H1 (cell line): ENCODE measurements at regions not wholly inside any gene's neighbourhood (a gene's known extent, or its start where the extent isn't known, plus 50 kb on each side); places are given as distances from the start of the nearest gene placed in this dataset.

Source experiments
- CTCF ChIA-PET: fragments of 300-600 bp; sonication (Branson Sonifier 250); formaldehyde crosslinking; loops from one replicate; lab custom pipeline; 2021; ENCODE audit not compliant: partially characterized antibody; lab: Charles Lee
- POLR2A ChIA-PET: fragments of 300-600 bp; sonication (Branson Sonifier 250); formaldehyde crosslinking; loops from one replicate; lab custom pipeline; 2021; ENCODE audit warnings: inconsistent platforms; ENCODE audit not compliant: partially characterized antibody; lab: Charles Lee
- DNase-seq, 2 experiments: peaks; one replicate each; pipeline versions ENCODE4 v3.0.0 to v3.0.0-alpha.2; 2010 to 2022; ENCODE audit warnings: low spot score in 2 of 2, low read depth in 1 of 2, mixed read lengths in 1 of 2
- FAIRE-seq: peaks from 2 replicates; lab custom pipeline; 2011; peaks lifted over from hg19 to GRCh38; lab: Jason Lieb, UNC
- H2AFZ ChIP-seq: 2 replicates; pipeline ENCODE4 v1.8.1; 2012; ENCODE audit warnings: low read length, inconsistent platforms
- H2AK5ac ChIP-seq: 2 replicates; pipeline ENCODE4 v1.6.1; 2013; ENCODE audit warnings: low read depth, low read length
- H2BK120ac ChIP-seq: replicated peaks from 2 replicates; pipeline ENCODE3; 2013; ENCODE audit warnings: low read depth, low read length, inconsistent platforms
- H2BK12ac ChIP-seq: 2 replicates; pipeline ENCODE4 v1.6.1; 2013; ENCODE audit warnings: low read depth, low read length
- H2BK15ac ChIP-seq: 2 replicates; pipeline ENCODE4 v1.6.1; 2013; ENCODE audit warnings: low read length
- H2BK20ac ChIP-seq: 2 replicates; pipeline ENCODE4 v1.6.1; 2013; ENCODE audit warnings: low read length
- H2BK5ac ChIP-seq: 2 replicates; pipeline ENCODE4 v1.6.1; 2013; ENCODE audit warnings: low read depth, low read length
- H3K14ac ChIP-seq: 2 replicates; pipeline ENCODE4 v1.6.1; 2013; ENCODE audit warnings: inconsistent platforms; ENCODE audit not compliant: insufficient read length
- H3K18ac ChIP-seq: 2 replicates; pipeline ENCODE4 v1.6.1; 2013; ENCODE audit warnings: low read length; ENCODE audit errors: extremely low read depth
- H3K23ac ChIP-seq: 2 replicates; pipeline ENCODE4 v1.6.1; 2013; ENCODE audit warnings: inconsistent platforms; ENCODE audit not compliant: insufficient read length
- H3K23me2 ChIP-seq: 2 replicates; pipeline ENCODE4 v1.6.1; 2013; ENCODE audit warnings: low read depth, low read length
- H3K27ac ChIP-seq: 2 replicates; pipeline ENCODE4 v1.6.1; 2011; ENCODE audit warnings: low read depth, low read length, inconsistent platforms
- H3K27me3 ChIP-seq, 4 experiments: replicated peaks in 1 of 4; 1 replicate in 1 of 4; 2 replicates in 3 of 4; pipeline versions ENCODE4 v1.6.1 to v1.8.1; 2011 to 2013; ENCODE audit warnings: low read length in 3 of 4, mild to moderate bottlenecking in 3 of 4, inconsistent platforms in 2 of 4, mixed read lengths in 2 of 4, moderate library complexity in 1 of 4; ENCODE audit not compliant: control insufficient read depth in 3 of 4, insufficient read depth in 3 of 4; ENCODE audit errors: extremely low read depth in 1 of 4
- H3K36me3 ChIP-seq, 4 experiments: 2 replicates each; pipeline versions ENCODE4 v1.6.1 to v1.8.1; 2011 to 2013; ENCODE audit warnings: mild to moderate bottlenecking in 4 of 4, low read length in 3 of 4, moderate library complexity in 2 of 4, control low read depth in 1 of 4, inconsistent platforms in 1 of 4; ENCODE audit not compliant: insufficient read depth in 4 of 4, control insufficient read depth in 2 of 4
- H3K4ac ChIP-seq: replicated peaks from 2 replicates; pipeline ENCODE3; 2013; ENCODE audit warnings: low read length, low read depth, mixed read lengths, inconsistent platforms; ENCODE audit not compliant: insufficient read length
- H3K4me1 ChIP-seq, 4 experiments: replicated peaks in 1 of 4; 1 replicate in 1 of 4; 2 replicates in 3 of 4; pipeline versions ENCODE4 v1.6.1 to v1.8.1; 2011 to 2013; ENCODE audit warnings: low read length in 3 of 4, inconsistent platforms in 2 of 4, mixed read lengths in 1 of 4; ENCODE audit not compliant: insufficient read depth in 4 of 4, control insufficient read depth in 3 of 4
- H3K4me2 ChIP-seq, 2 experiments: 2 replicates each; pipeline versions ENCODE4 v1.6.1 to v1.8.1; 2011 to 2013; ENCODE audit warnings: low read depth in 2 of 2, low read length in 2 of 2, control low read depth in 1 of 2, inconsistent platforms in 1 of 2, mild to moderate bottlenecking in 1 of 2; ENCODE audit not compliant: insufficient read depth in 1 of 2
- H3K4me3 ChIP-seq, 4 experiments: fragments of 200-600, 300-600 bp in 1 of 4; sonication (generic), shearing (Covaris generic), sonication (Bioruptor Twin) in 1 of 4; 2 replicates each; pipeline versions ENCODE4 v1.5.1 to v1.8.1; 2011 to 2016; ENCODE audit warnings: low read length in 4 of 4, low read depth in 3 of 4, control low read depth in 2 of 4, inconsistent platforms in 2 of 4, mild to moderate bottlenecking in 2 of 4, mixed read lengths in 1 of 4, moderate library complexity in 1 of 4; ENCODE audit not compliant: insufficient read depth in 2 of 4; ENCODE audit errors: extremely low read depth in 1 of 4
- H3K56ac ChIP-seq: replicated peaks from 2 replicates; pipeline ENCODE3; 2013; ENCODE audit warnings: low read depth, mild to moderate bottlenecking, mixed read lengths, low read length, inconsistent platforms; ENCODE audit not compliant: insufficient read length
- H3K79me1 ChIP-seq: 2 replicates; pipeline ENCODE4 v1.6.1; 2013; ENCODE audit warnings: low read depth, low read length, control low read depth
- H3K79me2 ChIP-seq, 2 experiments: 2 replicates each; pipeline versions ENCODE4 v1.6.1 to v1.8.1; 2012 to 2013; ENCODE audit warnings: low read length in 2 of 2, mild to moderate bottlenecking in 2 of 2, inconsistent platforms in 1 of 2; ENCODE audit not compliant: insufficient read depth in 2 of 2, control insufficient read depth in 1 of 2
- H3K9ac ChIP-seq, 4 experiments: replicated peaks in 1 of 4; 1 replicate in 1 of 4; 2 replicates in 3 of 4; pipeline versions ENCODE4 v1.6.1 to v1.8.1; 2011 to 2013; ENCODE audit warnings: low read depth in 3 of 4, low read length in 3 of 4, control low read depth in 2 of 4, mild to moderate bottlenecking in 2 of 4, moderate library complexity in 2 of 4, inconsistent platforms in 1 of 4; ENCODE audit errors: extremely low read depth in 1 of 4
- H3K9me3 ChIP-seq, 2 experiments: 2 replicates each; pipeline versions ENCODE4 v1.6.1 to v1.8.1; 2012 to 2013; ENCODE audit warnings: mild to moderate bottlenecking in 2 of 2, moderate library complexity in 2 of 2, control low read depth in 1 of 2, inconsistent platforms in 1 of 2, low read depth in 1 of 2, low read length in 1 of 2, mixed read lengths in 1 of 2; ENCODE audit not compliant: insufficient read depth in 2 of 2
- H4K20me1 ChIP-seq, 2 experiments: replicated peaks in 1 of 2; 2 replicates each; pipeline versions ENCODE3 to v1.8.1; 2011 to 2013; ENCODE audit warnings: inconsistent platforms in 2 of 2, low read length in 2 of 2, mild to moderate bottlenecking in 1 of 2; ENCODE audit not compliant: insufficient read depth in 2 of 2, control insufficient read depth in 1 of 2
- H4K5ac ChIP-seq: 2 replicates; pipeline ENCODE4 v1.6.1; 2013; ENCODE audit warnings: low read length, low read depth, mixed read lengths, inconsistent platforms; ENCODE audit not compliant: insufficient read length
- H4K8ac ChIP-seq: 2 replicates; pipeline ENCODE4 v1.8.0; 2013; ENCODE audit warnings: mild to moderate bottlenecking, moderate library complexity, low read length, inconsistent platforms; ENCODE audit not compliant: insufficient read depth; ENCODE audit errors: extremely low read depth
- H4K91ac ChIP-seq: replicated peaks from 2 replicates; pipeline ENCODE3; 2013; ENCODE audit warnings: low read length, mixed read lengths, inconsistent platforms; ENCODE audit not compliant: insufficient read length
- CHD1 ChIP-seq: IDR thresholded peaks from 2 replicates; pipeline ENCODE4 v1.6.1; 2012; ENCODE audit warnings: low read depth, low read length, improper control_type of control experiment
- MAX ChIP-seq: IDR thresholded peaks from 2 replicates; pipeline ENCODE4 v1.6.1; 2012; ENCODE audit warnings: inconsistent platforms
- PHF8 ChIP-seq: fragments of 200-600 bp; sonication (generic); conservative IDR thresholded peaks from 2 replicates; pipeline ENCODE4 v1.7.1; 2012; ENCODE audit warnings: low read depth, mild to moderate bottlenecking, inconsistent platforms, low read length, moderate library complexity
- YY1 ChIP-seq: IDR thresholded peaks from 2 replicates; pipeline ENCODE4 v1.6.1; 2011; ENCODE audit warnings: low read depth, mild to moderate bottlenecking, low read length
- ZNF274 ChIP-seq: IDR thresholded peaks from 2 replicates; pipeline ENCODE4 v1.7.0; 2012; ENCODE audit warnings: low read length, borderline replicate concordance; ENCODE audit errors: extremely low read depth
- WGBS, 2 experiments: shearing (Covaris generic) in 1 of 2; methylation state at CpG; one replicate each; pipeline versions ENCODE4 v1.1.6 to v1.1.7; 2013 to 2015; ENCODE audit warnings: low lambda C conversion rate in 2 of 2, mixed read lengths in 2 of 2, inconsistent platforms in 1 of 2, low coverage in 1 of 2, missing lambda C conversion rate in 1 of 2; ENCODE audit not compliant: insufficient replicate concordance in 2 of 2, insufficient coverage in 1 of 2, insufficient read length in 1 of 2; ENCODE audit errors: extremely low coverage in 1 of 2, missing lambda C conversion rate in 1 of 2; 5-methylcytosine and 5-hydroxymethylcytosine counted together

- CTCF ChIA-PET, result interaction anchor here (2.4 to 3.7 kb wide), 3 partner anchors 10 to 37 kb away, joined by 7 to 32 read pairs (median 23); no protein-coding TSS in a partner anchor
- Histone ChIP-seq H3K23me2 (peaks cover 2% of the 10 kb centered on the region; the same call in 1 of the 2 replicates), H3K18ac (no peak overlapping the region), H2BK12ac (no peak overlapping the region), H2BK120ac (no peak overlapping the region), H3K79me1 (no peaks in the 10 kb centered on the region), H3K4me2 (no peak overlapping the region), H3K9me3 (no peaks in the 10 kb centered on the region), H3K56ac (no peak overlapping the region), H2BK5ac (no peak overlapping the region; the same call in 1 of the 2 replicates), H4K20me1 (no peaks in the 10 kb centered on the region), H3K4me3 (no peak overlapping the region), H3K9ac (no peak overlapping the region), H4K5ac (no peak overlapping the region), H3K36me3 (no peaks in the 10 kb centered on the region), H2AFZ (no peak overlapping the region), H3K79me2 (no peaks in the 10 kb centered on the region), H3K23ac (no peak overlapping the region), H4K91ac (no peak overlapping the region), H2AK5ac (no peak overlapping the region), H3K4me1 (peaks cover 0 to 17% (median 14%) of the 10 kb centered on the region in 4 experiments; a peak in 6 of 7 replicates), H4K8ac (no peak overlapping the region), H3K14ac (no peak overlapping the region), H2BK15ac (no peak overlapping the region), H3K27ac (no peak overlapping the region), H3K27me3 (peaks cover 0 to 9% (median 3%) of the 10 kb centered on the region in 4 experiments; a peak in 2 of 7 replicates), H3K4ac (no peak overlapping the region), H2BK20ac (no peak overlapping the region)
- POLR2A ChIA-PET, result no interaction called here
- DNase-seq (peak in 1 of 2 experiments; percentile 39), FAIRE-seq (no peak)
- WGBS, 2 experiments, result 93% methylated on average over 11 of the region's 11 CpGs; no CpG with 5 or more reads in 1 of the 2 experiments
- TF ChIP-seq ZNF274 (no peak), YY1 (no peak), CHD1 (no peak), PHF8 (no peak), MAX (no peak)
Observed at GRCh38 chr5:1726956-1727355, 72.7 kb downstream of the MRPL36 start.
